A549 (cell line): ENCODE measurements at regions not wholly inside any gene's neighbourhood (a gene's known extent, or its start where the extent isn't known, plus 50 kb on each side); places are given as distances from the start of the nearest gene placed in this dataset.

ENCODE experiments used
- ATAC-seq, 2 experiments: fragments of 200-7000 bp in 1 of 2; fragments of >200 bp in 1 of 2; cut with Nextera tagmentation in 1 of 2; cut with Tn5 transposase in 1 of 2; 3 replicates each; pipeline versions ENCODE4 v1.8.0 to v1.9.1; 2018 to 2020; ENCODE audit warnings: mild to moderate bottlenecking in 1 of 2, moderate library complexity in 1 of 2
- CTCF ChIA-PET: fragments of 300-600 bp; sonication (Branson Sonifier 250); formaldehyde crosslinking; extraction: SDS; loops from one replicate; lab custom pipeline; 2021; ENCODE audit warnings: antibody characterized with exemption, inconsistent platforms; lab: Yijun Ruan, JAX
- POLR2A ChIA-PET: fragments of 350-600 bp; formaldehyde crosslinking; extraction: SDS; loops from one replicate; lab custom pipeline; 2021; ENCODE audit warnings: antibody characterized with exemption, inconsistent platforms; lab: Yijun Ruan, JAX
- DNase-seq, 2 experiments: peaks; one replicate each; pipeline versions ENCODE4 v3.0.0 to v3.0.0-alpha.2; 2011 to 2016; ENCODE audit warnings: low read depth in 1 of 2, low spot score in 1 of 2
- FAIRE-seq: peaks from 2 replicates; lab custom pipeline; 2011; peaks lifted over from hg19 to GRCh38; lab: Jason Lieb, UNC
- H3K27ac ChIP-seq, 2 experiments: fragments of >200 bp; sonication (Bioruptor Twin); formaldehyde crosslinking; 3 replicates each; pipeline ENCODE4 v1.5.1; 2016 to 2017
- H3K4me1 ChIP-seq: fragments of >200 bp; sonication (Bioruptor Twin); formaldehyde crosslinking; 3 replicates; pipeline ENCODE4 v1.6.1; 2016
- H3K4me2 ChIP-seq: fragments of >200 bp; sonication (Bioruptor Twin); formaldehyde crosslinking; 3 replicates; pipeline ENCODE4 v1.6.1; 2016
- H3K4me3 ChIP-seq: fragments of >200 bp; sonication (Bioruptor Twin); formaldehyde crosslinking; 3 replicates; pipeline ENCODE4 v1.5.1; 2016
- H3K9me3 ChIP-seq: fragments of >200 bp; sonication (Bioruptor Twin); formaldehyde crosslinking; 3 replicates; pipeline ENCODE4 v1.6.1; 2016
- BHLHE40 ChIP-seq: IDR thresholded peaks from 2 replicates; pipeline ENCODE4 v1.6.1; 2012; ENCODE audit warnings: low read depth, low read length, inconsistent platforms
- CBX2 ChIP-seq: fragments of 200-600 bp; sonication (generic); IDR thresholded peaks from 2 replicates; pipeline ENCODE4 v1.6.1; 2016; ENCODE audit warnings: low read depth, mild to moderate bottlenecking, borderline replicate concordance
- CBX8 ChIP-seq: fragments of 200-600 bp; sonication (generic); IDR thresholded peaks from 2 replicates; pipeline ENCODE4 v1.6.1; 2016
- CEBPB ChIP-seq, 2 experiments: fragments of >200 bp in 1 of 2; sonication (Bioruptor Twin) in 1 of 2; formaldehyde crosslinking in 1 of 2; IDR thresholded peaks; 2 replicates each; pipeline ENCODE4 v1.6.1; 2012 to 2016
- CHD4 ChIP-seq: fragments of 200-600 bp; sonication (generic); IDR thresholded peaks from 2 replicates; pipeline ENCODE4 v1.6.1; 2016; ENCODE audit warnings: antibody characterized with exemption, mild to moderate bottlenecking, borderline replicate concordance
- CTCF ChIP-seq: fragments of >200 bp; sonication (Bioruptor Twin); formaldehyde crosslinking; IDR thresholded peaks from 3 replicates; pipeline ENCODE4 v1.5.1; 2016
- EHMT2 ChIP-seq: fragments of 200-600 bp; sonication (generic); IDR thresholded peaks from 2 replicates; pipeline ENCODE4 v1.6.1; 2016; ENCODE audit warnings: antibody characterized with exemption, low read depth, mild to moderate bottlenecking, moderate library complexity
- EP300 ChIP-seq, 2 experiments: fragments of >200 bp; sonication (Bioruptor Twin); formaldehyde crosslinking; IDR thresholded peaks; 2 replicates in 1 of 2; 3 replicates in 1 of 2; pipeline ENCODE4 v1.6.1; 2016 to 2017
- FOSL2 ChIP-seq, 2 experiments: fragments of 450-650 bp in 1 of 2; fragments of >200 bp in 1 of 2; sonication (Bioruptor Twin) in 1 of 2; formaldehyde crosslinking; IDR thresholded peaks; 2 replicates each; pipeline versions ENCODE4 v1.5.0 to v1.6.1; 2016 to 2020; ENCODE audit warnings: mild to moderate bottlenecking in 1 of 2, moderate library complexity in 1 of 2
- FOXS1 ChIP-seq: fragments of 250-450 bp; sonication (Bioruptor Pico); IDR thresholded peaks from 2 replicates; pipeline ENCODE4 v1.5.0; 2020; ENCODE audit warnings: mild to moderate bottlenecking, moderate library complexity
- GATA3 ChIP-seq: IDR thresholded peaks from 2 replicates; pipeline ENCODE4 v1.6.1; 2012; ENCODE audit warnings: borderline replicate concordance
- HES2 ChIP-seq: fragments of >200 bp; sonication (Bioruptor Twin); formaldehyde crosslinking; IDR thresholded peaks from 2 replicates; pipeline ENCODE4 v1.6.1; 2016
- HOXB13 ChIP-seq: fragments of 250-450 bp; sonication (Bioruptor Pico); IDR thresholded peaks from 2 replicates; pipeline ENCODE4 v1.5.0; 2020; ENCODE audit warnings: low read depth, mild to moderate bottlenecking, moderate library complexity
- HOXB5 ChIP-seq: fragments of 250-450 bp; sonication (Bioruptor Pico); IDR thresholded peaks from 2 replicates; pipeline ENCODE4 v1.5.0; 2020; ENCODE audit warnings: mild to moderate bottlenecking, moderate library complexity
- KDM1A ChIP-seq: fragments of 200-600 bp; sonication (generic); IDR thresholded peaks from 2 replicates; pipeline ENCODE4 v1.6.1; 2016; ENCODE audit warnings: low read depth, mild to moderate bottlenecking
- KDM5A ChIP-seq: fragments of 200-600 bp; sonication (generic); IDR thresholded peaks from 2 replicates; pipeline ENCODE4 v1.6.1; 2016; ENCODE audit warnings: antibody characterized with exemption, mild to moderate bottlenecking
- MAFK ChIP-seq: fragments of 450-650 bp; IDR thresholded peaks from 2 replicates; pipeline ENCODE4 v1.6.1; 2014; ENCODE audit not compliant: partially characterized antibody
- MAX ChIP-seq: IDR thresholded peaks from 2 replicates; pipeline ENCODE4 v1.6.1; 2012
- NR3C1 ChIP-seq: fragments of >200 bp; sonication (Bioruptor Twin); formaldehyde crosslinking; IDR thresholded peaks from 3 replicates; pipeline ENCODE4 v1.6.1; 2017
- PBX3 ChIP-seq: IDR thresholded peaks from 2 replicates; pipeline ENCODE4 v1.6.1; 2012
- PHF8 ChIP-seq: fragments of 200-600 bp; sonication (generic); IDR thresholded peaks from 2 replicates; pipeline ENCODE4 v1.6.1; 2016; ENCODE audit warnings: low read depth, mild to moderate bottlenecking, antibody characterized with exemption, moderate library complexity, borderline replicate concordance
- POLR2A ChIP-seq: IDR thresholded peaks from 2 replicates; pipeline ENCODE4 v1.6.1; 2012; ENCODE audit warnings: mild to moderate bottlenecking, low read length
- POLR2AphosphoS2 ChIP-seq: conservative IDR thresholded peaks from 2 replicates; pipeline ENCODE4 v1.6.1; 2012; ENCODE audit warnings: low read length, improper control_type of control experiment, inconsistent platforms
- RFX5 ChIP-seq: fragments of 450-650 bp; IDR thresholded peaks from 2 replicates; pipeline ENCODE4 v1.7.1; 2014; ENCODE audit warnings: antibody characterized with exemption, mild to moderate bottlenecking, moderate library complexity
- SMC3 ChIP-seq: fragments of >200 bp; sonication (Bioruptor Twin); formaldehyde crosslinking; IDR thresholded peaks from 3 replicates; pipeline ENCODE4 v1.6.1; 2018; ENCODE audit warnings: inconsistent platforms
- TFCP2L1 ChIP-seq: fragments of 250-450 bp; sonication (Bioruptor Pico); IDR thresholded peaks from 2 replicates; pipeline ENCODE4 v1.5.0; 2021; ENCODE audit warnings: mild to moderate bottlenecking
- TP53 ChIP-seq: fragments of 250-450 bp; sonication (Bioruptor Pico); IDR thresholded peaks from 2 replicates; pipeline ENCODE4 v1.5.0; 2021; ENCODE audit warnings: mild to moderate bottlenecking, moderate library complexity
- ZFP36 ChIP-seq: fragments of 450-650 bp; IDR thresholded peaks from 2 replicates; pipeline ENCODE4 v1.6.1; 2014; ENCODE audit warnings: borderline replicate concordance; ENCODE audit not compliant: partially characterized antibody
- WGBS: methylation state at CpG from one replicate; pipeline ENCODE4 v1.1.6; 2017; ENCODE audit errors: missing lambda C conversion rate; 5-methylcytosine and 5-hydroxymethylcytosine counted together

GRCh38 chr4:71639380-71639779 lies 144.5 kb downstream of the GC start:
- Histone ChIP-seq H3K4me1 (no peaks in the 10 kb centered on the region), H3K4me3 (no peak overlapping the region), H3K9me3 (no peaks in the 10 kb centered on the region), H3K27ac (no peak overlapping the region), H3K4me2 (no peak overlapping the region)
- 20% methylated on average over 2 of the region's 2 CpGs for WGBS
- DNase-seq (peak in 1 of 2 experiments; percentile 1), FAIRE-seq (no peak), ATAC-seq (no peak)
- ChIA-PET POLR2A (no interaction called here), CTCF (no interaction called here)
- TF ChIP-seq HOXB5 (no peak), BHLHE40 (no peak), PBX3 (no peak), CHD4 (no peak), TP53 (CRISPR knock-in tag) (no peak), CTCF (no peak), KDM1A (no peak), SMC3 (no peak), CBX8 (no peak), EHMT2 (no peak), PHF8 (no peak), CBX2 (no peak), EP300 (IDR thresholded peaks at IDR 0.05) (no peak), FOXS1 (CRISPR knock-in tag) (no peak), RFX5 (no peak)

- CTCF ChIA-PET = no interaction called here
- ATAC-seq (no peak), FAIRE-seq (no peak), DNase-seq (no peak)
- Histone ChIP-seq H3K27ac (no peak overlapping the region), H3K4me2 (no peak overlapping the region), H3K4me1 (no peaks in the 10 kb centered on the region), H3K9me3 (no peaks in the 10 kb centered on the region), H3K4me3 (no peak overlapping the region)
- WGBS = 79% methylated on average over 1 of the region's 1 CpG
- TF ChIP-seq PHF8 (no peak), MAFK (peak; percentile 31)
- POLR2A ChIA-PET = no interaction called here
These were observed 148.6 kb downstream of the GC start for GRCh38 chr4:71635139-71635748.

GRCh38 chr4:71634364-71634763 lies 149.5 kb downstream of the GC start:
- CTCF ChIA-PET = no interaction called here
- Histone ChIP-seq H3K4me2 (no peak overlapping the region), H3K9me3 (no peaks in the 10 kb centered on the region), H3K27ac (no peak overlapping the region), H3K4me3 (no peak overlapping the region), H3K4me1 (no peaks in the 10 kb centered on the region)
- no peak for FAIRE-seq
- no peak for DNase-seq
- POLR2A ChIA-PET = no interaction called here
- no peak for ATAC-seq
- TF ChIP-seq BHLHE40 = no peak
- WGBS = 86% methylated on average over 9 of the region's 9 CpGs

- H3K4me1 ChIP-seq = no peaks in the 10 kb centered on the region
- ATAC-seq = no peak
- no peak overlapping the region for H3K27ac ChIP-seq
- TF ChIP-seq HES2 (no peak), TFCP2L1 (CRISPR knock-in tag) (no peak), MAX (no peak), FOSL2 (IDR thresholded peaks at IDR 0.05) (no peak), FOSL2 (CRISPR knock-in tag; IDR thresholded peaks at IDR 0.05) (no peak), HOXB13 (CRISPR knock-in tag) (no peak), POLR2A (no peak), TP53 (CRISPR knock-in tag) (no peak), POLR2AphosphoS2 (no peak), CEBPB (IDR thresholded peaks at IDR 0.05) (no peak), ZFP36 (no peak), CHD4 (no peak), MAFK (no peak), KDM5A (no peak), NR3C1 (no peak), EP300 (IDR thresholded peaks at IDR 0.05) (no peak), GATA3 (no peak)
- 0 out of 3 replicates have a peak, but pooled peaks cover 4% of the 10 kb centered on the region for H3K9me3 ChIP-seq
- ChIA-PET CTCF (no interaction called here), POLR2A (no interaction called here)
- H3K4me3 ChIP-seq = no peak overlapping the region
- no peak for FAIRE-seq
- WGBS = 46% methylated on average over 2 of the region's 3 CpGs
- DNase-seq = no peak
- H3K4me2 ChIP-seq = no peak overlapping the region
These were observed 153.1 kb downstream of the GC start for GRCh38 chr4:71630803-71631202.
